Breast epithelium (tissue), 3 donors: ENCODE measurements at regions not wholly inside any gene's neighbourhood (a gene's known extent, or its start where the extent isn't known, plus 50 kb on each side); places are given as distances from the start of the nearest gene placed in this dataset.

Experiments
- POLR2AphosphoS5 ChIP-seq, 3 donors: sonication (generic); formaldehyde crosslinking; IDR thresholded peaks; one replicate each; pipeline ENCODE4 v1.6.1; 2017; ENCODE audit warnings: antibody characterized with exemption in 3 of 3
- TF ChIP-seq, protein P1 (sequence below), 3 donors: fragments of 450-650 bp; IDR thresholded peaks; one replicate each; pipeline ENCODE4 v1.5.1; 2016 to 2017; ENCODE audit warnings: antibody characterized with exemption in 3 of 3, mild to moderate bottlenecking in 3 of 3, moderate library complexity in 3 of 3

- TF ChIP-seq, protein P1, sequence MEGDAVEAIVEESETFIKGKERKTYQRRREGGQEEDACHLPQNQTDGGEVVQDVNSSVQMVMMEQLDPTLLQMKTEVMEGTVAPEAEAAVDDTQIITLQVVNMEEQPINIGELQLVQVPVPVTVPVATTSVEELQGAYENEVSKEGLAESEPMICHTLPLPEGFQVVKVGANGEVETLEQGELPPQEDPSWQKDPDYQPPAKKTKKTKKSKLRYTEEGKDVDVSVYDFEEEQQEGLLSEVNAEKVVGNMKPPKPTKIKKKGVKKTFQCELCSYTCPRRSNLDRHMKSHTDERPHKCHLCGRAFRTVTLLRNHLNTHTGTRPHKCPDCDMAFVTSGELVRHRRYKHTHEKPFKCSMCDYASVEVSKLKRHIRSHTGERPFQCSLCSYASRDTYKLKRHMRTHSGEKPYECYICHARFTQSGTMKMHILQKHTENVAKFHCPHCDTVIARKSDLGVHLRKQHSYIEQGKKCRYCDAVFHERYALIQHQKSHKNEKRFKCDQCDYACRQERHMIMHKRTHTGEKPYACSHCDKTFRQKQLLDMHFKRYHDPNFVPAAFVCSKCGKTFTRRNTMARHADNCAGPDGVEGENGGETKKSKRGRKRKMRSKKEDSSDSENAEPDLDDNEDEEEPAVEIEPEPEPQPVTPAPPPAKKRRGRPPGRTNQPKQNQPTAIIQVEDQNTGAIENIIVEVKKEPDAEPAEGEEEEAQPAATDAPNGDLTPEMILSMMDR (IDR thresholded peaks at IDR 0.05): no peak
- TF ChIP-seq POLR2AphosphoS5 (IDR thresholded peaks at IDR 0.05): no peak
Measured at GRCh38 chr3:82055792-82056191, 294.3 kb upstream of the GBE1 start.
